ENCODE measurements at regions not wholly inside any gene's neighbourhood (a gene's known extent, or its start where the extent isn't known, plus 50 kb on each side); places are given as distances from the start of the nearest gene placed in this dataset.

DNA sequence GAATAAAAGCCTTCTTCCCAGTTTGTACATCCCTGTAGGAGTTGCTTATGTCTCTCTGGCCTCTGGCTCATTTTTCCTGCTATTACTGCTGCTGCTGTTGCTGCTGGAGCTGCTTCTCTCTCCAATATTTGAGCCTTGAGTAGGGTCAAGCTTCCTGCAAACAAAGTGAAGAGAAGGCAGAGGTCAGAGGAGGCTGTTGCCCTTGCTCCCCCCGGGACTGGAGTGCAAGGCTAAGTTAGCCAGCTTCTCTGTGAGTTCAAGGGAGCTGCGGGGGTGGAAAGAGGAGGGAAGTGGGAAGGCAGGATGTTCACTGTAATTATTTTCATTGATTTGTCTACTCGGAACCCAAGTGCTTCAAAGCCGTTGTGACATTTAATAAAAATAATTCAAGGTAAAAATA lies 77.0 kb upstream of the TMEM132E start:
- Histone ChIP-seq H3K27me3 (peaks cover 21% of the 10 kb centered on the region), H4K20me1 (ENCODE audit: insufficient read depth, poor library complexity, severe bottlenecking) (no peaks in the 10 kb centered on the region)

DNA sequence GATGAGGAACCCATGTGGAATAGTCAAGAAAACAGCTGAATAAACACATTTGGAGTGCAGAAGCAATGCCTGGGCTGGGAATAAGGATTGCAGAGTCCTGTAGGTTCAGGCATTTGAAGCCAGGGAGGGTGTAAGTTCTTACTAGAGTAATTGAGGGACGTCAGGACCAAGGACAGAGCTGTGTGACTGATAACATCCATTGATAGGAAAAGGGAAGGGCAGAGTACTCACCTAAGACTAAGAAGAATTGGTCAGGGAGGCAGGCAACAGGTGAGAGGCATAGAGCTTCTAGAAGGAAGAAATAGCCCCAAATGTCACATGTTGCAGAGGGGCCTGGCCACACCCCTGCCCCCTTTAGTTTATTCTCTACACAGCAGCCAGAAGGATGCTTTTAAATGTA lies 79.8 kb upstream of the TMEM132E start:
- Histone ChIP-seq H3K36me3 (replicated peaks; ENCODE audit: insufficient read depth, low read depth) (no peaks in the 10 kb centered on the region), H3K4me3 (no peak overlapping the region), H3K79me2 (no peaks in the 10 kb centered on the region), H3K4me1 (ENCODE audit: insufficient read depth) (no peaks in the 10 kb centered on the region), H3K4me2 (no peak overlapping the region), H3K27ac (no peak overlapping the region), H2AFZ (no peak overlapping the region), H3K27me3 (peaks cover 3% of the 10 kb centered on the region), H4K20me1 (ENCODE audit: insufficient read depth, poor library complexity, severe bottlenecking) (no peaks in the 10 kb centered on the region), H3K9me3 (ENCODE audit: low read depth) (no peaks in the 10 kb centered on the region), H3K9me2 (replicated peaks; ENCODE audit: insufficient read depth) (no peaks in the 10 kb centered on the region)
- TF ChIP-seq EZH2phosphoT487 (IDR thresholded peaks at IDR 0.05; ENCODE audit: low read depth, severe bottlenecking, unreplicated experiment): no peak
- no peak for TF ChIP-seq EZH2 (IDR thresholded peaks at IDR 0.05; ENCODE audit: borderline replicate concordance)
- no peak for TF ChIP-seq CTCF (IDR thresholded peaks at IDR 0.05; ENCODE audit: poor library complexity)
- 0% methylated on average over 1 of the region's 1 CpG for WGBS (ENCODE audit: low lambda C conversion rate, missing lambda C conversion rate)
- peak; percentile 74 for DNase-seq (ENCODE audit: low spot score)

More for the DNA sequence above, 77.0 kb upstream of the TMEM132E start:
- no peaks in the 10 kb centered on the region for H3K36me3 ChIP-seq (replicated peaks; ENCODE audit: insufficient read depth, low read depth)
- WGBS (ENCODE audit: low lambda C conversion rate, missing lambda C conversion rate): 60% methylated on average over 4 of the region's 4 CpGs
- no peaks in the 10 kb centered on the region for H3K9me2 ChIP-seq (replicated peaks; ENCODE audit: insufficient read depth)
- no peak for DNase-seq (ENCODE audit: low spot score)
- TF ChIP-seq CTCF (IDR thresholded peaks at IDR 0.05; ENCODE audit: poor library complexity) (no peak), EZH2 (IDR thresholded peaks at IDR 0.05; ENCODE audit: borderline replicate concordance) (no peak), EZH2phosphoT487 (IDR thresholded peaks at IDR 0.05; ENCODE audit: low read depth, severe bottlenecking, unreplicated experiment) (no peak)
- no peaks in the 10 kb centered on the region for H3K79me2 ChIP-seq
- no peaks in the 10 kb centered on the region for H3K4me1 ChIP-seq (ENCODE audit: insufficient read depth)
- H3K4me3 ChIP-seq: no peak overlapping the region
- no peak overlapping the region for H3K27ac ChIP-seq
- H2AFZ ChIP-seq: no peak overlapping the region
- no peak overlapping the region for H3K4me2 ChIP-seq
- no peaks in the 10 kb centered on the region for H3K9me3 ChIP-seq (ENCODE audit: low read depth)

- Histone ChIP-seq H3K36me3 (replicated peaks; ENCODE audit: insufficient read depth, low read depth) (no peaks in the 10 kb centered on the region), H3K27ac (no peak overlapping the region)
These were observed 85.5 kb upstream of the TMEM132E start for GRCh38 chr17:34493917-34494316.

More at GRCh38 chr17:34493917-34494316, 85.5 kb upstream of the TMEM132E start:
- Histone ChIP-seq H3K4me1 (ENCODE audit: insufficient read depth) (no peaks in the 10 kb centered on the region), H3K9me3 (ENCODE audit: low read depth) (no peaks in the 10 kb centered on the region), H3K27me3 (peaks cover 12% of the 10 kb centered on the region), H2AFZ (no peak overlapping the region), H3K4me3 (no peak overlapping the region), H3K4me2 (no peak overlapping the region), H3K9me2 (replicated peaks; ENCODE audit: insufficient read depth) (no peaks in the 10 kb centered on the region), H4K20me1 (ENCODE audit: insufficient read depth, poor library complexity, severe bottlenecking) (no peaks in the 10 kb centered on the region), H3K79me2 (no peaks in the 10 kb centered on the region)
- 61% methylated on average over 3 of the region's 3 CpGs for WGBS (ENCODE audit: low lambda C conversion rate, missing lambda C conversion rate)
- TF ChIP-seq EZH2 (IDR thresholded peaks at IDR 0.05; ENCODE audit: borderline replicate concordance) (no peak), CTCF (IDR thresholded peaks at IDR 0.05; ENCODE audit: poor library complexity) (no peak), EZH2phosphoT487 (IDR thresholded peaks at IDR 0.05; ENCODE audit: low read depth, severe bottlenecking, unreplicated experiment) (no peak)
- DNase-seq (ENCODE audit: low spot score): no peak
